HG03460 (cell line): ENCODE measurements at regions not wholly inside any gene's neighbourhood (a gene's known extent, or its start where the extent isn't known, plus 50 kb on each side); places are given as distances from the start of the nearest gene placed in this dataset.

Experiments
- ATAC-seq: cut with Tn5 transposase; IDR thresholded peaks from one replicate; pipeline ENCODE4 v1.9.1; 2021; ENCODE audit not compliant: unreplicated experiment

GRCh38 chr11:39145346-39145745 lies 2314.1 kb downstream of the LRRC4C start:
- no peak for ATAC-seq

- ATAC-seq: no peak
These were observed 2314.9 kb downstream of the LRRC4C start for GRCh38 chr11:39144351-39145130.

- ATAC-seq: no peak
These were observed 2319.9 kb downstream of the LRRC4C start for GRCh38 chr11:39139581-39139980.

- ATAC-seq: no peak
These were observed 2338.6 kb downstream of the LRRC4C start for GRCh38 chr11:39120890-39121289.

- ATAC-seq: no peak
These were observed 2345.8 kb downstream of the LRRC4C start for GRCh38 chr11:39113606-39114005.

GRCh38 chr11:39102236-39102635 lies 2357.2 kb downstream of the LRRC4C start:
- ATAC-seq: no peak

- ATAC-seq: no peak
These were observed 2381.0 kb downstream of the LRRC4C start for GRCh38 chr11:39078465-39078864.

- no peak for ATAC-seq
These were observed 2421.8 kb downstream of the LRRC4C start for GRCh38 chr11:39037611-39038010.

GRCh38 chr11:39036021-39036420 lies 2423.4 kb downstream of the LRRC4C start:
- ATAC-seq: no peak

GRCh38 chr11:39021539-39021938 lies 2423.5 kb upstream of the RAG2 start:
- no peak for ATAC-seq

- ATAC-seq: no peak
These were observed 2413.8 kb upstream of the RAG2 start for GRCh38 chr11:39011797-39012196.

- ATAC-seq: no peak
These were observed 2392.8 kb upstream of the RAG2 start for GRCh38 chr11:38990841-38991240.

- ATAC-seq: no peak
These were observed 2392.1 kb upstream of the RAG2 start for GRCh38 chr11:38990139-38990538.

- ATAC-seq: no peak
These were observed 2390.9 kb upstream of the RAG2 start for GRCh38 chr11:38988908-38989307.

GRCh38 chr11:38972220-38972619 lies 2374.2 kb upstream of the RAG2 start:
- no peak for ATAC-seq

- ATAC-seq: no peak
These were observed 2373.1 kb upstream of the RAG2 start for GRCh38 chr11:38971141-38971540.

- no peak for ATAC-seq
These were observed 2370.9 kb upstream of the RAG2 start for GRCh38 chr11:38968951-38969350.

- no peak for ATAC-seq
These were observed 2354.7 kb upstream of the RAG2 start for GRCh38 chr11:38952698-38953097.

GRCh38 chr11:38950867-38951266 lies 2352.8 kb upstream of the RAG2 start:
- ATAC-seq: no peak

GRCh38 chr11:38948392-38948791 lies 2350.4 kb upstream of the RAG2 start:
- no peak for ATAC-seq

- ATAC-seq: no peak
These were observed 2339.7 kb upstream of the RAG2 start for GRCh38 chr11:38937709-38938108.

GRCh38 chr11:38935941-38936340 lies 2337.9 kb upstream of the RAG2 start:
- ATAC-seq: no peak

GRCh38 chr11:38927993-38928392 lies 2330.0 kb upstream of the RAG2 start:
- no peak for ATAC-seq
